GM12891 (cell line): ENCODE measurements at regions not wholly inside any gene's neighbourhood (a gene's known extent, or its start where the extent isn't known, plus 50 kb on each side); places are given as distances from the start of the nearest gene placed in this dataset.

Source experiments
- POLR2A ChIP-seq: IDR thresholded peaks from 2 replicates; pipeline ENCODE4 v1.6.1; 2011; ENCODE audit warnings: low read depth, low read length, control low read depth
- POLR2AphosphoS5 ChIP-seq: IDR thresholded peaks from 2 replicates; pipeline ENCODE4 v1.6.1; 2011; ENCODE audit warnings: low read depth, low read length, control low read depth

GRCh38 chr11:11081288-11081687, 223.4 kb upstream of the ZBED5 start:
- TF ChIP-seq POLR2A, result no peak
- TF ChIP-seq POLR2AphosphoS5, result no peak
